Suppressor macrophage treated with lipopolysaccharide for 1 hour (primary cell): ENCODE measurements at regions not wholly inside any gene's neighbourhood (a gene's known extent, or its start where the extent isn't known, plus 50 kb on each side); places are given as distances from the start of the nearest gene placed in this dataset.
"Not testable (repeated sequence)": the region's sequence is repeated elsewhere in the genome, so short reads cannot be mapped to it uniquely, and the experiment has no call there.

Source experiments
- DNase-seq, 3 donors: peaks; one replicate each; pipeline ENCODE4 v3.0.0-alpha.2; 2020 to 2022

DNA sequence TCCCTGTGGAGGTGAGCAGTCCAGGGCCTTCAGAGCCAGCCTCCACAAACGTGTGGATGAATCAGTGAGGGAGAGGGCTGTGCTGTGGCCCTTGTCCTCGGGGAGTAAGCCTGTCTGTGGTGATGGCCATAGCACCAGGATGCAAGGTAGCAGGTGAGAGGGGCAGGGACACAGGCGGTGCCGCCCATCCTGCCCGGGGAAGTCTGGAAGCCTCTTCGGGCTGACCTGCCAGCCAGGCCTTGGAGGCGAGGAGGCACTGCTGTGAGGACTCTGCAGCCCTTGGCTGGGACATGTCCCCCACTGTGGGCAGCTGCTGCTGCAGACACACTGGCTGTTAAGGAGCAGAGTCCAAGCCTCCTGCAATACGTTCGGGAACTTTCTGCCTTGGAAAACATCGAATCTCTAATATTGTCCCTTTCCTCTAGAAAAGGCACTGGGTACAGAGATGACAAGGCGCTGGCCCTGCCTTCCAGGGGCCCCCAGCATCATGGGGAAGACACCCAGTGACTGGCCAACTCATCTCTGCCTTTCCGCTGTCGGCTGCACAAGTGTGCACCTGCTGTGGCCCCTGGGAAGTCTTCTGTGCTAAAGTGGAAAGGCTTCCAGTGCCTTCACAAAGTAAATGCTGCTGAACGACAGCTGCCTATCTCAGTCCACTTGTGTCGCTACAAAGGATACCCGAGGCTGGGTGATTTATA is 101.4 kb downstream of the ADRA2C start:
- DNase-seq, result no peak

DNA sequence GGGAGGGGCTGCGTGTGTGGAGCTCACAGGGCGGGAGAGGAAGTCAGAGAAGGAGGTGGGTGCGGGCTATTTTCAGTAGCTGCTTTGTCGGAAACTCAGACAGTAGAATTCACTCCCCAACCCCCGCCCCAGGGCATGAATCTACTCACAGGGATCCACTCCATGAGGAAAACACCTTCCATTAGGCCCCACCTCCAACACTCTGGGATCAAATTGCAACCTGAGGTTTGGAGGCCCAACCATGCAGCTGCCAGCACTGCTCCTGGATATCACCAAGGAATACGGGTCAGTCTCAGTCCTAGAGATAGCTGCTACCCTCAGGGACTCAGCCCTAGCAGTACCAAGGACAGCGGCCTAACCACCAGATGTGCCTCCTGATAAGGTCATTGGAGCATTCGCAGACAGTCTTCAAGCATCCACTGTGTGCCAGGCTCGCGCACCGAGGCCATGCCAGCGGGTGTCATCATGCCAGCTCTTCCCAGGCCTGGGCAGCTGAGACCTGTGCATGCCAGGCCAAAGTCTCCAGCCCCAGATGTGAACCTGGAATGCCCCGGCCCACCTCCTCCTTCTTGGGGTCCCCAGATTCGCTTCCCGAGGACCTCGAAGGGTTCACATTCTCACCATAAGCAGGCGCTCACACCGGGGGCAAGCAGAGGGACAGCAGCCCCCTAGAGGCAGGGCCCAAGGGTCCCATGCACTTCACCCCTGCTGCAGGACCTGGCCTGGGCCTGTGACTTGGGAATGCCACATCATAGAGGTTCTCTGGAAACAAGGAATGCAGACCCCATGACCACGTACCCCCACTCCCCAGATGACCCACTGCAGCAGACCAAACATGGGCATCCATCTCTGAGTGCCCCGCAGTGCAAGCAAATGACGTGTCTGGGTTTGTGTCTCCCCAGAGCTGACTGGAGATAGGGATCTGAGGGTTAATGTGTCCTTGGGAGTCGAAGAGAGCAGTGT is 102.3 kb downstream of the ADRA2C start:
- no peak for DNase-seq

DNA sequence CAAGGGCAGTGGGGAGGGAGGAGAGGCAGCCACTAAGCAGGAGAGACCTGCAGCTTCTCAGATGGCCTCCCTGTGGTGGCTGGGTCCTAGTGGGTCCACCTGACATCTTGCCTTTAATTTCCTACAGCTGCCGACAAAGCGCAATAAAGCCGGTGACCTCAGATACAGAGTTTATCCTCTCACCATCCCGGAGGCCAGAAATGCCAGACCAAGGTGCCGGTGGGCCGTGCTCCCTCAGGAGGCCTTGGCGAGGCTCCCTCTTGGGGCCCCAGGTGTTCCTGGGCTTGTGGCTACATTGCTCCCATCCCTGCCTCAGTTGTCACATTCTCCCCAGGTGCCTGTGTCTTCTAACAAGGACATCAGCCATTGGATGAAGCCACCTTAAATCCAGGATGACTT is 103.0 kb downstream of the ADRA2C start:
- DNase-seq, result no peak

DNA sequence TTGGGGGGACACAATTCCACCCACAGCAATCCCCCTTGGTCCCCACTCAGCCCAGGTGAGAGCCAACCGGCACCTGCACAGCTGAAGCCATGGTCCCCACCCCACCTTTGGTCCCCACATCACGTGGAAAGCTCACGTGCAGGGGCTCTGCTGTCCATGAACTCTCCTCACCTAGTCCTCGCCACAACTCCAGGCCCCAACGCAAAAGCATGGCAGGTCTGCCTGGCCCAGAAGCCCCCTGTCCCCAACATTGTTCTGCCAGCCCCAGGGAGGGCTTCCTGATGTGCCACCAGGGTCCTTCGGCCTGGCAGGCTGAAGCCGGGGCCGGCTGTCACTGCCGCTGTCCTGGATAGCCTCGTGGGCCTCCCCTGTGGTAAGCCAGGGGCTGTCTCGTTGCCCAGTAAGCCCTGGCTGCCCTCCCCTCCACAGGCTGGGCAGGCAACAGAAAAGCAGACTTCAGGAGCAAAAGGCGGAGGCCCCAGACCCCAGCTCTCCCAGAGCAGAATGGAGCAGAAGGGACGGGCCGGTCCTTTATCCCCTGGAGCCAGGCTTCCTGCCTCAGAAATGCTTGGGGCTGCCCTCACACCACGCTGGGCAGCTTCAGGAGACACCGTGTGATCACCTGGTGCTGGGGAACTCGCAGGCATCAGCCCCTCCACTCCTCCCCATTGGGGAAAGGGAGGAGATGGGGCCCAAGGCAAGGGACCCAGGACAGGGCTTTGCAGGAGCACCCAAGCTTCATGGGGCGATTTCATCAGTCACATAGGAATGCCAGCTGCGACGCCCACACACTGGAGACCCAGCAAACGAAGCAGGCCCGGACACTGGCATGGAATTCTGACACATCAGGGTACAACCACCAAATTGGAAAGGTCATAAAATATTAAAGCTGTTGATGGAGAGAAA is 103.7 kb downstream of the ADRA2C start:
- DNase-seq, result no peak

DNA sequence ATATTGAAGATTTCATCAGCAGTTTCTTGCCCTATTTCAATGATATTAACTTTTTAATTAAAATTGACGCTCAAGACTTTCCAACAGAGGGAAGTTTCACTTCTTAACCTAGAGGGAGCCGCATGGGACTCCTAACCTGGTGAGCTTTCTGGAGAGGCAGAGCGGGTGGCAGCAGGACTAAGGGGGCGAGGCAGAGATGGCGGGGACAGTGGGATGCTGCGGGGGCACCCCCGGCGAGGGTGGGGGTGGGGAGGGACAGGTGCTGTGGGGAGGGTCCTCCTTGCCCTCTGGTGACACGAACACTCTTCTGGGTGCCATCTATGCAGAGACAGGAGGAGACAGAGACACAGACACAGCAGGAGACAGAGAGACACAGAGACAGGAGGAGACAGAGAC is 104.4 kb downstream of the ADRA2C start:
- DNase-seq, result no peak

DNA sequence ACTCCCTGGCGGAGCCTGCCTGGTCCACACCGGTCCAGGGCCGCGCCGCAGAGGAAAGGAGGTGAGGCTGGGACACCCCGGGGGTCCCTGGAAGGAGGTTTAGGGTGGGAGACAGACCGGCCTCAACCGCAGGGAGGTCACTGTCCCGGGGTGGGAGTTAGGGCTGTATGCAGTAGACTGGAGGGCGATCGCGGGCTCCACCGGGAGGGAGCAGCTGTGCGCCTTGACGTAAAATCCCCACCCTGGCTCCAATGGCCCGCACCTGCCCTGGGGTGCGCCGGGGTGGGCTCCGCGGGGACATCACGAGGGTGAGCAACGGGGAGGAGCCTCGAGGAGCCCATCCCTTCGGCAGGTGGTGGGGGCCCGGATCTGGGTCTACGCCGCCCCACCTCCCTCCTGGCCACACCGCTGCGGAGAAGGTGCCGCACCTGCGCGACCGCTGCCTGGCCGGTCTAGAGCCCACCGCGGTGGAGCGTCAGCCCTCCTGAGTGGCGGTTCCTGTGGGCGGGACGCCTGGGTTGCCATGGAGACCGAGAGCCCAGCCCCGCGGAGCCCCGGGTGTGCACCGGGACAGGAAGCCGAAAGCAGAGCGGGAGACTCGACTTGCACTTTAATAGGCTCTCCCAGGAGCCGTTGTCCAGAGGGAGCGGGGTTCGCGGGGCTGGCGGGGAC is 105.1 kb downstream of the ADRA2C start:
- DNase-seq, result no peak

DNA sequence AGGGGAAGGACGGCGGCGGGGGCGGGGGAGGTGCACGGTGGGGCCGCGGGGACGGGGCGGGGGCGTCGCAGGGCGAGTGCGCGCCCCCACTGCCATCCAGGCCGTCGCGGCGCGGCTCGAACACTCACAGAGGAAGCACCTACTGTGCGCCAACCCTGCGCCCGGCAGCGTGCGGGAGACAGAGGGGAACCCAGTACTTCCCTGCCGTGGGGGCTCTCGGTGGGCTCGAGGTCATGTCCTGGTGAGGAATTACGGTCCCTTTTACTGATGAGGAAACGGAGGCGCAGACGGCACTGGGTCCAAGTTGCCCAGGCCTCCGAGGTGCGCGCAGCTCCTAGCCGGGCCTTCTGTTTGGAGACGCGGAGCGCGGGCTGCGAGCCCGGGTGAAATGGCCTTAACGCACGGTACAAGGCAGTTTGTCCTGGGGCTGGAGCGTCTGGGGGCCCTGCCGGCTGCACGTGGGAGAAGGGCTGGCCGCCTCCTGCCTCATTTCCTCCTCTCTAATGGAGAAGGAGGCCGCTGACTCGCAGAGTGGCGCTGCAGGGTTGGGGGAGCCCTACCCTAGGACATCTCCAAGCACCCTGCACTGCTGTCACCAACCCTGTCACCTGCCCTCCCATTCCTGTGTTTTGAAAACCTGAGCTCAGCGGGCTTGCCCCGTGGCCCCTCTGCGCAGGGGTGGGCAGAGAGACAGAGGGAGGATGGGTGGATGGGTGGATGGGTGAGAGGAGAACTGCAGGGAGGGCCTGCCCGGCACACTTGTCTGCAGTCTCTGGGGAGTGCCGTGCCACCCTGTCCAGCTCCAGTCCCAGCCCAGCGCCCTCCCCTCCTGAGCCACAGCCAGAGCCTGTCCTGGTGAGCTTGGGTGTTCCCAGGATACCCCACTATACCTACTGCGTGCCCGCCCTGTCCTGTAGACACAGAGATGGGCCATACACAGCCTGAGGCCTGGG is 106.0 kb downstream of the ADRA2C start:
- DNase-seq, result no peak

DNA sequence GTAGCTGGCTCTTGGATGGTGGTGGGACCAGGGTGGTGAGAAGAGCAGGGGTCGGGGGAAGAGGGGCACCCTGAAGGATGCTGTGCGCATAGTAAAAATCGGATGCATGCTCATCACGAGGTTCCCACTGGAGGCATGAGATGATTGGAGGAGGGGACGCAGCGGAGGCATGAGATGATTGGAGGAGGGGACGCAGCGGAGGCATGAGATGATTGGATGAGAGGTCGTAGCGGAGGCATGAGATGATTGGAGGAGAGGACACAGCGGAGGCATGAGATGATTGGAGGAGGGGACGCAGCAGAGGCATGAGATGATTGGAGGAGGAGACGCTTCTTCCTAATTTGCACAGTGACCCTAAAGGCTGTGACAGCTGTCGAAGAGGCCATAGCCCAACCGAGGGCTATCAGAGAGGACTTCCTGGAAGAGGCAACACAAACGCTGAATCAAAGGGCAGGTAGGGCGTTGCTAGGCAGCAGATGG is 106.7 kb downstream of the ADRA2C start:
- DNase-seq, result no peak

DNA sequence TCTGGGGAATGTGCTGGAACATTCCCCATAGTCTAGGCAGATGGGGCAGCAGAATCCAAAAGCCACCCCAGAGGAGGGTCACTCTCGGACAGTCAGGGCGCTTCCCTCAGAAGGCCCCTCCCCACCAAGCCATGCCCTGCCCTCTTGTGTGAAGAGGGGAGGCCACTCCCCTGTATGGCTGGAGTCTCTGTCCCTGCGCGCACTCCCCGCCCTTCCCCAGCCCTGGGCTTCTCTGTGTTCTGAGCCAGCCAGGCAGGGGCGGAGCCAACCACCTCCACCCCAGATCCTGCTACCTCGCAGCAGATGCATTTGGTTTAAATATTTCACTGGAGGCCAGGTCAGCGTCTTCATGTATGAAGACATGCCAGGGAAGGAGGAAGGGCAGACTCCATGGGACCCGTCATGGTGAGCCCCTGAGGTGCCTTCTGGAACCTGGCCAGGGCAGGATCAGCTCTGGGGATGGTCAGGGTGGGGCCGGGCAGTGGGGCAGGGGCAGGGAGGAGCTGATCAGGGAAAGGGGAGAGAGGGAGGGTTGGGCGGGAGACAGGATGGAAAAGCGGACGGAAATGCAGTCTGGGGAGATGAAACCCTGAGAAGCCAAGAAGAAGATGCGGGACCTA is 107.3 kb downstream of the ADRA2C start:
- DNase-seq, result no peak

DNA sequence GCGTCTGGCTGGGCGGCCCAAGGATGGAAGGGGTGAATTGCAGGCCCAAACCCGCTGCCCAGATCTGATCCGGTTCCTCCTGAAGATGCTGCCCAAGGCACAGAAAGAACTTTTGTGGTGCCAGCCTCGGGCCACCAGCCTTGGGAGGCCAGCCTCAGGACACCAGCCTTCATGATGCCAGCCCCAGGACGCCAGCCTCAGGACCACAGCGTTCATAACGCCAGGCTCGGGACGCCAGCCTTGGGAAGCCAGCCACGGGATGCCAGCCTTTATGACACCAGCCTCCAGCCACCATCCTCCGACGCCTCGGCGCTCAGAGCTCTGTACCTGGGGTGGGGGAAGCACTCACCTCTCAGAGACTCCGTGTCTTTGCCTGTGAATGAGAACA is 107.8 kb downstream of the ADRA2C start:
- DNase-seq, result no peak

DNA sequence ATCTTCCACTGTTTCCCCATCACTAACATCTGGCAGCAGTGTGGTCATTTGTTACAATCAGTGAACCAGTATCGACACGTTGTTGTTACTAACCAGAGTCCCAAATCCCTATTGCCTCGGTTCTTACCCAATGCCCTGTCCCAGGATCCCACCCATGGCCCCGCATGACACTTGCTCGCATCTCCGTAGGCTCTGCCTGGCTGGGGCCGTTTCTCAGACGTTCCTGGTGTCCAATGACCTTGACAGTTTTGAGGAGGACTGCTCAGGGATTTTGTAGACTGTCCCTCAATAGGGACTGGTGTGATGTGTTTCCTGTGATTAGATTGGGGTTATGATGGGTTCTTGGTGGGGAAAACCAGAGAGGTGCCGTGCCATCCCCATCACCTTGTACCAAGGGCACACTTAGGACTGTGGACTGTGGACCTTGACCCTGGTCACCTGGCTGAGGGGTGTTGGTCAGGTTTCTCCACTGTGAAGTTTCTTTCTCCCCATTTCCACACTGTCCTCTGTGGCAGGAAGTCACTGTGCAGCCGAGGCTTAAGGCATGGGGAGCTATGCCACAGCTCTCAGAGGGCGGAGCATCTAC is 108.4 kb downstream of the ADRA2C start:
- DNase-seq, result no peak

DNA sequence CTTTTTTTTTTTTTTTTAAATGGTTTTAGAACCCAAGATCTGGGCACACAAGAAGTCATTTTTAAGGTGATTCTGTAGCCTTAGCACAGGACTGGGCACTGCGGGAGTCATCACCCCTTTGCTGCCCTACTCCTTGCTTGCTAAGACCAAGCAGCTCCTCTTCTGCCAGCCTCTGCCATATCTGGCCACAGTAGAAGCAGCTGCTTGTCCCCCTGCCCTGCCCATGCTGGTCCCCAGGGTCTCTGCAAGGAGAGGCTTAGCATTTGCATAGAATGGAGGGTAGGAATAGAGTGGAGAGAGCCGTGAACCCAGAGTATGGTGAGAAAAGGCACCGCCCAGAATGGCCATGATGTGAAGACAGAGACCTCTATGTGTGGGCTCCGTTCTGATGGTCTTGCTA is 109.3 kb downstream of the ADRA2C start:
- DNase-seq, result no peak

DNA sequence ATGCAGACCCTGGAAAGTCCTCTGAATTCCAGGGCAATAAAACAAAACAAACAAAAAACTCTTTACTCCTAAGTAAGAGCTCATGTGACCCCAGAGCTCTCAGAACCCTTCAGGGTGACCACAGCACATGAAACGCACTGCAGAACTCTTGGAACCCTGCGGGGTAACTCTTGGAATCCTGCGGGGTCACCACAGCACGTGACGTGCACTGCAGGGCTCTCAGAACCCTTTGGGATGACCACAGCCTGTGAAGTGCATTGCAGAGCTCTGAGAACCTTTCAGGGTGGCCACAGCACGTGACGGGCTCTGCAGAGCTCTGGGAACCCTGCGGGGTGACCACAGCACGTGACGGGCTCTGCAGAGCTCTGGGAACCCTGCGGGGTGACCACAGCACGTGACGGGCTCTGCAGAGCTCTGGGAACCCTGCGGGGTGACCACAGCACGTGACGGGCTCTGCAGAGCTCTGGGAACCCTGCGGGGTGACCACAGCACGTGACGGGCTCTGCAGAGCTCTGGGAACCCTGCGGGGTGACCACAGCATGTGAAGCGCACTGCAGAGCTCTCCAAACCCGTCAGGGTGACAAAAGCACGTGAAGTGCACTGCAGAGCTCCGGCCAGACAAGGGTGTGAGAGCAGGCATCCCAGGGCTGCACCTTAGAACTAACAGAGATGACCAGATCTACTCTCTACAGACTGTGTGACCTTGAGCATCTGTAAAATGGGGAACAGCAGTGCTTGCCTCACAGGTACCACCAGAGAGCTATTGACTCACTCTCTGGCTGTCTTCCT is 110.1 kb downstream of the ADRA2C start:
- DNase-seq, result not testable (repeated sequence)

DNA sequence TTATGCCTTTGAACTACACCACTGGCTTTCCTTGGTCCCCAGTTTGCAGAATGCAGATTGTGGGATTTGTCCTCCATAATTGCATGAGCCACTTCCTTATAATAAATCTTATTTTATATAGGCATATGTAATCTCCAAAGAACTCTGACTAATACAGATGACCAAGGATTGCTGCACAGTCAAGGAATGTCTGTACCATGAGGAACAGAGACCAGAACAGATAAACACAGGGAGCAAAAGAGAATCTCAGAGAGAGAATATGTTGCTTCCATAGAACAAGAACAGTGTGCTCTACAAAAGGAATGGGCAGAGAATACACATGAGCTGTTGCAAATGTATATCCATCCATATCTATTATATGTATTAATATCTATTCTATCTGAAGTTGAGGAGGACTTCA is 111.1 kb downstream of the ADRA2C start:
- DNase-seq, result no peak

DNA sequence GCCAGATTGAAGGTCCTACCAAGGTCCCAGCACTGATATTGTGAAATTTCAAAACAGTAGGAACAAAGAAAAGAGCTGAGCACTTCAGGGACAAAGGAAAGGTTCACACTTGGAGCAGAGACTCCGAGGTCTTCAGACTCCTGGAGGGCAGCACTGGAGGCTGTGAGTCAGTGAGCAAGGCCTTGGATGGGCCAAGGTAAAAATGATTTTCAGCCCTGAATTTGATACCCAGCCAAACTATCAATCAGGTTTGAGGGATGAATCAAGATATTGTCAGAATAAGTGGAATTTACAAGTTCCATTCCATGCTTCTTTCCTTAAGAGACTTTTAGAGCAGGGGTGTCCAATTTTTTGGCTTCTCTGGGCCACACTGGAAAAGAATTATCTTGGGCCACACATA is 111.7 kb downstream of the ADRA2C start:
- DNase-seq, result no peak

DNA sequence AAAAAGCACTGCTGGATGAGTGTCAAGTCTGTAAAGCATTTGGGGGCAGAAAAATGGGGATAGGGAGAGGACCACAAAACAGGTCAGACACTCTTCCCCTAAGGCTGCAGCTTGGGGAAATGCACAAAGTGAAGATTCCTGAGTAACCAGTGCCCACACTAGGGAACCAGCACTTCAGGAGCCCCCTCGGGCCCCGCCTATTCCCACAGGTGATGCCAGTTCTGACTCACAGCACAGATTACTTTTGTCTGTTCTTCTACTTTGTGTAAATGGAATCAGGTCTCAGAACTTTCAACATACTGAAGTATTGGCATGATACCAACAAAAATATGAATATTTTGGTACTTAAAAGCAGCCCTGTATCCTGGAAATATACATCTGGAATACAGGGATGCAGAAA is 112.5 kb downstream of the ADRA2C start:
- no peak for DNase-seq

DNA sequence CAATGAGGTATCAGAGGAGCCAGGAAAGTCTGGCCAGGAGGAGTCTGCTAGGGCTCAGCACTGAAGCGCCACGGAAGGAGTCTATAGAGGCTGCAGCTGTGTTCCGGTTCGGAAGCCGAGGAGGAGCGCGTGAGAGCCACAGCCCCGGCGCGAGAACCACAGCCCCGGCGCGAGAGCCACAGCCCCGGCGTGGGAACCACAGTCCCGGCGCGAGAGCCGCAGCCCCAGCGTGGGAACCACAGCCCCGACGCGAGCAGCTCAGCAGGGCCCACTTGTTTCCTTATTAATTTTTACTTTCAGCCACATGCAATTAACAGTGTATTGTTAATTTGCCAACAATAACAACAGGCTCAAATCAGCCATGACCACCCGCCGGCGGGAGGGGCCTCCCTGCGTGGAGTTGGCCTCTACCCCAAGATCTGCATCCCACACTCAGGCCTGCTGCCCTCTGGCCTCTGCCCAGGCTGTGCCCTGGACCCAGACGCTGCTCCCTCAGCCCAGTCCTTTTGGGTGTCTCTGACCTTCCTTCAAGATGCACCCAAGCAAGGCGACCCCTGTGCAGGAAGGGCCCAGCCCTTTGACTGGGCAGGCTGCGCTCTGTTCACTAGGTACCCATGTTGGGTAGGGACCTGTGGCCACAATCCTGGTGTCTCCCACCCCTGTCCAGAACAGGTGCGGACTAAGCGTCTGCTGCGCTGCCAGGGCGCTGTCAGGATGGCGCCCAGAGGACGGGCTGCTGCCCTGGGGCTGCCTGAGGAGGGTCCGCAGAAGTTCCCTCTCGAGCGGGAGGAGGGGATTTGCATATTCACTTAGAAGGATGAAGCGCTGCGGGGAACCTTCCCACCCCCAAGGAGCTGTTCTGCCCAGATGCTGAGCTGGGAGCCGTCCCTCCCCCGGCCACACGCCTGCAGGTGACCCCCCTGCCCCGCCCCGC is 113.8 kb downstream of the ADRA2C start:
- no peak for DNase-seq

DNA sequence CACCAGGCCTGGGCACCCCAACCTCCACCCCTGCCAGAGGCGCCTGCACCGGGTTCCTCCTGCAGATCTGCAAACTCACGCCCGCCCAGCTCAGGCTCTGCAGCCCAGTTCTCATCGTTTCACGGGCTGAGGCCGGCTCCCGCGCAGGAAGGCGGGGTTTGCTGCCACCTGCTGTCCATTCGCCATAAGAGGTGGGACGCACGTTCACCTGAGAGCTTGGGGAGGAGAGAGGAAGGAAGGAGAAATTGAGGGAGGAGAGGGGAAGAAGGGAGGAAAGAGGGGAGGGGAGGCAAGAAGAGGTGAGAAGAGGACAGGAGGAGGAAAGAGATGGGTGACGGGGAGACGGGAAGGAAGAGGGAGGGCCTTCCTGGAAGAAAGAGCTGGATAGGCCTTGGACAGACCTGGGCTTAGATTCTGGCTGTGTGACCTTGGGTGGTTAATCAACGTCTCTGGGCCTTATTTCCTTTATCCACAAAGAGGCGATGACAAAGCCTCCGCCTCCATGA is 114.5 kb downstream of the ADRA2C start:
- peak; percentile 29 to 59 (median 31) for DNase-seq
